ENCODE measurements at regions not wholly inside any gene's neighbourhood (a gene's known extent, or its start where the extent isn't known, plus 50 kb on each side); places are given as distances from the start of the nearest gene placed in this dataset.

DNA sequence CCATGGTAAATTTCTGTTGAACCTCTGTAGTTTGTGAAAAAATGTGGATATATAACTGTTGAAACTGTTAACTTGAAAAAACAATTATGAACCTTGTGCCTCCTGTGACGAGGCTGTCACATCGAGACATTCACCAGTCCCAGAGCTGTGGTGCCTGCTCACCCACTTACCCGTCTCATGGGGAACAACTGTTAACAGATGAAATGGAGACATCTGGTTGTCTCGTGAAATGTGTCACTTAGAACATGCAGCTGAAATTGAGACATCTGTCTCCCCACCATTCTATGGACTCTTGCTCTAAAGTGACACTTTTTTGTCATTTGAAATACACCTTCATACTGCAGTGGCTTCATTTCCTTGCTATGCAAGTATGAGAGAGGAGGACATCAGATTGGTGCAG lies 240.6 kb downstream of the GXYLT1 start:
- TF ChIP-seq EZH2phosphoT487 (IDR thresholded peaks at IDR 0.05; ENCODE audit: borderline replicate concordance) (no peak), CTCF (conservative IDR thresholded peaks at IDR 0.05; ENCODE audit: low read length) (no peak)

Data from Loucy (cell line).